ENCODE measurements at regions not wholly inside any gene's neighbourhood (a gene's known extent, or its start where the extent isn't known, plus 50 kb on each side); places are given as distances from the start of the nearest gene placed in this dataset.

DNA sequence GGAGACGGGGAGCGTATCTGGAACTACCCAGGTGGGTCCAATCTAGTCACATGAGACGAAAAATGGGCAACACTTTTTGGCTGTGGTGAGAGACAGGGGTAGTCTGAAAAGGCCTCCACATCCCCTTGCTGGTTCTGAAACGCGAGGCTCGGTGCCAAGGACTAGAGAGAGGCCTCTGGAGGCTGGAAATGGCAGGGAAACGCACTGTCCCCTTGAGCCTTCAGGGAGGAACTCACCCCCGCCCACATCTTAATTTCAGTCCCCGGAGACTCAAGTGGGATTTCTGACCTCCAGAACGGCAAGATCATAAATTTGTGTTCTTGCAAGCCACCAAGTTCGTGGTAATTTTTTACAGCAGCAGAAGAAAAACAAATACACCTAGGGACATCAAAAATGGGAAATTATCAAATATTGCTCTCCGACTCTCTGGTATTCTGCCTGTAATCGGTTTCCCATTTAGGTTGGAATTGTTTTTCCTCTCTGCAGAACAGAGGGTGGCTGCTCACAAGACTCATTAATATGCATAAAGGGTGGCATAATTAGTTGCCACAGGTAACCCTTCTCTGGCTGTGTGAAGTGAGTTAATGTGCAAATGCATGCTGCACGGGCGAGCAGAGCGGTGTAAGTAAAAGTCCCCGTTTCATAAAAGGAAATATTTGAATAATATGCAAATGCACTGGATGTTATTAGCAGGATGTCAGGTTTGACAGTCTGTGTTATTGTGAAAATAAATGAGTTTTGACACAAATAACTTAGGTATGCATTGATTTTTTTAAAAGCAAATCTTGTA is 185.7 kb downstream of the ARRDC4 start:
- Mint-ChIP-seq H3K27ac (ENCODE audit: low read depth, unreplicated experiment) (no peak overlapping the region), H3K36me3 (ENCODE audit: insufficient read depth, unreplicated experiment) (no peaks in the 10 kb centered on the region), H3K9me3 (ENCODE audit: unreplicated experiment) (no peaks in the 10 kb centered on the region), H3K4me1 (ENCODE audit: insufficient read depth, unreplicated experiment) (peaks cover 16% of the 10 kb centered on the region), H3K27me3 (ENCODE audit: insufficient read depth, unreplicated experiment) (no peaks in the 10 kb centered on the region), H3K4me3 (ENCODE audit: unreplicated experiment) (no peak overlapping the region)
- DNase-seq (ENCODE audit: unreplicated experiment), result no peak
- ChIA-PET POLR2A (no interaction called here), CTCF (no interaction called here)
- no TSS peak for BruUV-seq (replicated peaks)
- TF ChIP-seq, protein P1, sequence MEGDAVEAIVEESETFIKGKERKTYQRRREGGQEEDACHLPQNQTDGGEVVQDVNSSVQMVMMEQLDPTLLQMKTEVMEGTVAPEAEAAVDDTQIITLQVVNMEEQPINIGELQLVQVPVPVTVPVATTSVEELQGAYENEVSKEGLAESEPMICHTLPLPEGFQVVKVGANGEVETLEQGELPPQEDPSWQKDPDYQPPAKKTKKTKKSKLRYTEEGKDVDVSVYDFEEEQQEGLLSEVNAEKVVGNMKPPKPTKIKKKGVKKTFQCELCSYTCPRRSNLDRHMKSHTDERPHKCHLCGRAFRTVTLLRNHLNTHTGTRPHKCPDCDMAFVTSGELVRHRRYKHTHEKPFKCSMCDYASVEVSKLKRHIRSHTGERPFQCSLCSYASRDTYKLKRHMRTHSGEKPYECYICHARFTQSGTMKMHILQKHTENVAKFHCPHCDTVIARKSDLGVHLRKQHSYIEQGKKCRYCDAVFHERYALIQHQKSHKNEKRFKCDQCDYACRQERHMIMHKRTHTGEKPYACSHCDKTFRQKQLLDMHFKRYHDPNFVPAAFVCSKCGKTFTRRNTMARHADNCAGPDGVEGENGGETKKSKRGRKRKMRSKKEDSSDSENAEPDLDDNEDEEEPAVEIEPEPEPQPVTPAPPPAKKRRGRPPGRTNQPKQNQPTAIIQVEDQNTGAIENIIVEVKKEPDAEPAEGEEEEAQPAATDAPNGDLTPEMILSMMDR (IDR thresholded peaks at IDR 0.05; ENCODE audit: unreplicated experiment), result no peak
- intact Hi-C loops (cut with micrococcal nuclease), result no loop called here

GRCh38 chr15:98147415-98147814 is 186.9 kb downstream of the ARRDC4 start:
- Mint-ChIP-seq H3K27ac (ENCODE audit: low read depth, unreplicated experiment) (no peak overlapping the region), H3K9me3 (ENCODE audit: unreplicated experiment) (no peaks in the 10 kb centered on the region), H3K4me3 (ENCODE audit: unreplicated experiment) (no peak overlapping the region), H3K36me3 (ENCODE audit: insufficient read depth, unreplicated experiment) (no peaks in the 10 kb centered on the region), H3K27me3 (ENCODE audit: insufficient read depth, unreplicated experiment) (no peaks in the 10 kb centered on the region), H3K4me1 (ENCODE audit: insufficient read depth, unreplicated experiment) (peaks cover 16% of the 10 kb centered on the region)
- ChIA-PET POLR2A (no interaction called here), CTCF (no interaction called here)
- BruUV-seq (replicated peaks), result no TSS peak
- TF ChIP-seq, protein P1 (IDR thresholded peaks at IDR 0.05; ENCODE audit: unreplicated experiment), result no peak
- intact Hi-C loops (cut with micrococcal nuclease), result no loop called here
- no peak for DNase-seq (ENCODE audit: unreplicated experiment)

- no peaks in the 10 kb centered on the region for H3K9me3 Mint-ChIP-seq (ENCODE audit: unreplicated experiment)
- DNase-seq (ENCODE audit: unreplicated experiment), result no peak
- ChIA-PET POLR2A (no interaction called here), CTCF (no interaction called here)
- peaks cover 17% of the 10 kb centered on the region for H3K4me1 Mint-ChIP-seq (ENCODE audit: insufficient read depth, unreplicated experiment)
- H3K27ac Mint-ChIP-seq (ENCODE audit: low read depth, unreplicated experiment), result no peak overlapping the region
- no peaks in the 10 kb centered on the region for H3K27me3 Mint-ChIP-seq (ENCODE audit: insufficient read depth, unreplicated experiment)
- intact Hi-C loops (cut with micrococcal nuclease), result no loop called here
- H3K4me3 Mint-ChIP-seq (ENCODE audit: unreplicated experiment), result no peak overlapping the region
- H3K36me3 Mint-ChIP-seq (ENCODE audit: insufficient read depth, unreplicated experiment), result no peaks in the 10 kb centered on the region
- TF ChIP-seq, protein P1 (IDR thresholded peaks at IDR 0.05; ENCODE audit: unreplicated experiment), result no peak
- BruUV-seq (replicated peaks), result no TSS peak
These were observed 189.6 kb downstream of the ARRDC4 start for GRCh38 chr15:98150084-98150483.

- ChIA-PET POLR2A (no interaction called here), CTCF (no interaction called here)
- no peaks in the 10 kb centered on the region for H3K9me3 Mint-ChIP-seq (ENCODE audit: unreplicated experiment)
- H3K4me3 Mint-ChIP-seq (ENCODE audit: unreplicated experiment), result no peak overlapping the region
- H3K27ac Mint-ChIP-seq (ENCODE audit: low read depth, unreplicated experiment), result no peak overlapping the region
- no peaks in the 10 kb centered on the region for H3K27me3 Mint-ChIP-seq (ENCODE audit: insufficient read depth, unreplicated experiment)
- DNase-seq (ENCODE audit: unreplicated experiment), result no peak
- H3K36me3 Mint-ChIP-seq (ENCODE audit: insufficient read depth, unreplicated experiment), result no peaks in the 10 kb centered on the region
- intact Hi-C loops (cut with micrococcal nuclease), result no loop called here
- no TSS peak for BruUV-seq (replicated peaks)
- H3K4me1 Mint-ChIP-seq (ENCODE audit: insufficient read depth, unreplicated experiment), result peaks cover 22% of the 10 kb centered on the region
- TF ChIP-seq, protein P1 (IDR thresholded peaks at IDR 0.05; ENCODE audit: unreplicated experiment), result no peak
These were observed 190.0 kb downstream of the ARRDC4 start for GRCh38 chr15:98150536-98150935.
